OCI-LY1 (cell line): ENCODE measurements at regions not wholly inside any gene's neighbourhood (a gene's known extent, or its start where the extent isn't known, plus 50 kb on each side); places are given as distances from the start of the nearest gene placed in this dataset.

Experiments
- CTCF ChIP-seq: fragments of 200-600 bp; sonication (generic), shearing (Covaris generic); IDR thresholded peaks from 2 replicates; pipeline ENCODE4 v1.5.1; 2017; ENCODE audit warnings: mild to moderate bottlenecking, antibody characterized with exemption, low read length, moderate library complexity, mixed read lengths
- EZH2 ChIP-seq: fragments of 200-600 bp; sonication (generic), shearing (Covaris generic); IDR thresholded peaks from 2 replicates; pipeline ENCODE4 v1.8.0; 2017; ENCODE audit warnings: borderline replicate concordance, mixed run types, mild to moderate bottlenecking, antibody characterized with exemption, low read length, moderate library complexity, mixed read lengths

- no peak for TF ChIP-seq EZH2
- TF ChIP-seq CTCF = no peak
These were observed 280.8 kb downstream of the CCDC85A start for GRCh38 chr2:56464613-56465012.
